Kidney (tissue), 13 donors: ENCODE measurements at regions not wholly inside any gene's neighbourhood (a gene's known extent, or its start where the extent isn't known, plus 50 kb on each side); places are given as distances from the start of the nearest gene placed in this dataset.
A peak's percentile ranks its signal among the peaks of the same experiment; 100 is the strongest.

Source experiments
- DNase-seq, 5 donors: peaks; one replicate each; pipeline ENCODE4 v3.0.0-alpha.2; 2013 to 2020
- FAIRE-seq: peaks from 2 replicates; lab custom pipeline; 2012; peaks lifted over from hg19 to GRCh38; lab: Jason Lieb, UNC
- H3K27ac ChIP-seq, 2 donors: one replicate each; pipeline ENCODE4 v1.7.0; 2013; ENCODE audit warnings: low read depth in 2 of 2, low read length in 2 of 2, inconsistent platforms in 1 of 2
- H3K27me3 ChIP-seq: one replicate; pipeline ENCODE4 v1.7.1; 2013; ENCODE audit warnings: low read length, inconsistent platforms; ENCODE audit not compliant: control insufficient read depth, insufficient read depth
- H3K36me3 ChIP-seq, 3 donors: one replicate each; pipeline versions ENCODE4 v1.7.0 to v1.7.1; 2013; ENCODE audit warnings: low read length in 3 of 3, control low read depth in 1 of 3, inconsistent platforms in 1 of 3; ENCODE audit not compliant: insufficient read depth in 3 of 3, control insufficient read depth in 2 of 3
- H3K4me1 ChIP-seq, 3 donors: one replicate each; pipeline versions ENCODE4 v1.7.0 to v1.7.1; 2013; ENCODE audit warnings: low read length in 3 of 3, inconsistent platforms in 1 of 3, low read depth in 1 of 3; ENCODE audit not compliant: control insufficient read depth in 2 of 3, insufficient read depth in 2 of 3
- H3K4me3 ChIP-seq, 3 donors: one replicate each; pipeline versions ENCODE4 v1.7.0 to v1.8.1; 2013; ENCODE audit warnings: low read length in 3 of 3, control low read depth in 1 of 3, inconsistent platforms in 1 of 3
- H3K9ac ChIP-seq, 3 donors: one replicate each; pipeline versions ENCODE4 v1.7.0 to v1.7.1; 2013; ENCODE audit warnings: low read length in 3 of 3, control low read depth in 1 of 3, inconsistent platforms in 1 of 3
- H3K9me3 ChIP-seq, 3 donors: one replicate each; pipeline versions ENCODE4 v1.7.0 to v1.7.1; 2013; ENCODE audit warnings: low read length in 3 of 3, control low read depth in 1 of 3, inconsistent platforms in 1 of 3; ENCODE audit not compliant: control insufficient read depth in 2 of 3, insufficient read depth in 1 of 3
- intact Hi-C: fragments of 100-400 bp; cut with DNase I; formaldehyde crosslinking; loops from one replicate; pipeline ENCODE4 v1.11.1; 2022
- TF ChIP-seq, protein P1 (sequence below): IDR thresholded peaks from 3 replicates; pipeline ENCODE4 v1.5.1; 2012; ENCODE audit warnings: mild to moderate bottlenecking, moderate library complexity, borderline replicate concordance; ENCODE audit not compliant: insufficient read depth; ENCODE audit errors: extremely low read depth
- donor health status: control.
- donor health status: control.
- donor health status: control.
- donor health status: control.
- donor health status: control.
- donor health status: DM: yes; HTN: yes; CAD: no.
- donor health status: Normal renal cell carcinoma (clear cell type).

DNA sequence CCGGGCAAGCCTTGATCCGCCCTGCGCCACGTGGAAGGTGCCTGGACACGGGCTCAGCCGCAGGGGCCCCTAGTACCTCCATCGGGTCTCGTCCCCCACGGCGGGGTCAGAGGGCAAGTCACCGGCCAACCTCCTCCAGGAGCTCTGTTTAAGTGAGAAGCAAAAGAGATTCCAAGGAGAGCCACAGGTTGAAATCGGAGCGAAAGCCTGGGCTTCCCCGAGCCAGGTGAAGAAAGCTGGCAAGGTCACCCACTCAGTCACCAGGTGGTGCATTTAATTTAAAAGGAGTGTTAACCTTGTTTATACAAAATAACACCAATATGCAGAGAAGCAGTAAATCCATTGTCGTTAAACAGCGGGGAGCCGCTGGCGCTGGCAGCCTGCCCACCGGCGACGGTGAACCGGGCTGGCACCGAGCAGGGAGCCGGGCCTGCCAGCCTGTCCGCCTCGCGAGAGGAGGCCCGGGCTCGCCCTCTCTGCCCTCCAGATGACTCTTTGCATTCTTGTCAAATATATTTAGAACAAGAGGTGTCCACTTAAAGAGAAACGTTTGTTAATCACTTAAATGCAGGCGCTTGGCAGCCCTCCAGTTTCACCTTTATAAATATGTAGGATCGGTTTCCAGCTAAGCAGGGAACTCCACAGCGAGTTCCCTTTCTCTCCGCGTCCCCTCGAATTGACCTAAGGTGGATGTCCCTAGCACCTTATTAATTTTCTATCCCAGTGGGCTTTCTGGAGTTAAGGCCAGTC, 277.3 kb upstream of the NR2F2 start:
- Histone ChIP-seq H3K36me3 (no peaks in the 10 kb centered on the region), H3K9me3 (no peaks in the 10 kb centered on the region), H3K27me3 (no peaks in the 10 kb centered on the region), H3K4me3 (peak overlapping the region; percentile 44 to 65 (median 57)), H3K9ac (peak overlapping the region; percentile 14 to 64 (median 63)), H3K27ac (peak overlapping the region; percentile 84 to 90), H3K4me1 (peaks cover 0 to 8% (median 0%) of the 10 kb centered on the region in 3 donors)
- FAIRE-seq, result no peak
- peak; percentile 63 to 82 (median 79) for DNase-seq
- intact Hi-C loops, result no loop called here
- TF ChIP-seq, protein P1, sequence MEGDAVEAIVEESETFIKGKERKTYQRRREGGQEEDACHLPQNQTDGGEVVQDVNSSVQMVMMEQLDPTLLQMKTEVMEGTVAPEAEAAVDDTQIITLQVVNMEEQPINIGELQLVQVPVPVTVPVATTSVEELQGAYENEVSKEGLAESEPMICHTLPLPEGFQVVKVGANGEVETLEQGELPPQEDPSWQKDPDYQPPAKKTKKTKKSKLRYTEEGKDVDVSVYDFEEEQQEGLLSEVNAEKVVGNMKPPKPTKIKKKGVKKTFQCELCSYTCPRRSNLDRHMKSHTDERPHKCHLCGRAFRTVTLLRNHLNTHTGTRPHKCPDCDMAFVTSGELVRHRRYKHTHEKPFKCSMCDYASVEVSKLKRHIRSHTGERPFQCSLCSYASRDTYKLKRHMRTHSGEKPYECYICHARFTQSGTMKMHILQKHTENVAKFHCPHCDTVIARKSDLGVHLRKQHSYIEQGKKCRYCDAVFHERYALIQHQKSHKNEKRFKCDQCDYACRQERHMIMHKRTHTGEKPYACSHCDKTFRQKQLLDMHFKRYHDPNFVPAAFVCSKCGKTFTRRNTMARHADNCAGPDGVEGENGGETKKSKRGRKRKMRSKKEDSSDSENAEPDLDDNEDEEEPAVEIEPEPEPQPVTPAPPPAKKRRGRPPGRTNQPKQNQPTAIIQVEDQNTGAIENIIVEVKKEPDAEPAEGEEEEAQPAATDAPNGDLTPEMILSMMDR, result no peak

DNA sequence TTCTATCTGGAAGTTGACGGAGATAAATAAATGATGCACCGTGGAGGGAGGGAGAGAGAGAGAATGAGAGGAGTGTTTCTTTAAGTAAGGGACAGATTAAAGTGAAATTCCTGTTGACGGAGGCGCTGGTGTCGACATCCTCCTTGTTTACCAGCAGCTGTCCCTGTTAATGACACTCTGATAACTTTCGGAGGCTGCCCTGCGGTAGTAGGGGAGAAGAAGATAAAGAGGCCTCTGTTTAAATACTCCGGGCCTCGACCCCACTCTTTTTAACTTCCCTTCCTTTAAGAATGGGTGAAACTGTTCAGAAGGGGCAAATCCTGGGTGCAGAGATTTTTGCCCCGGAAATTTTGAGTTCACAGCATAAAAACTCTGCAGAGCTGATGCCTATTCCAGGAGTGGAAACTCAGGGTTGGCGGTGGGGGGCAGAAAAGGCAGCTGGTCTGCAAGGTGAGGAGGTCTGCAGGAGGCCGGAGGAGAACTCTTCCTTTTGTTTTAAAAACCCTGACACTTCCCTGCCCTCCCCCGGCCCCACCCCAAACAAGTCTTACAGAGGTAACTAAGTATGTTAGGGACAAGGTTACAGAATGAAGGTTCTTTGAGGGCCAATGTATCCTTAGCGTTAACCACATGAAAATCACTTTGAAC, 276.6 kb upstream of the NR2F2 start:
- TF ChIP-seq, protein P1, result no peak
- Histone ChIP-seq H3K27ac (peak overlapping the region; percentile 84 to 90), H3K27me3 (no peaks in the 10 kb centered on the region), H3K4me3 (peak overlapping the region; percentile 44 to 65 (median 57)), H3K9me3 (no peaks in the 10 kb centered on the region), H3K36me3 (no peaks in the 10 kb centered on the region), H3K9ac (peak overlapping the region; percentile 14 to 64 (median 63)), H3K4me1 (peaks cover 0 to 8% (median 0%) of the 10 kb centered on the region in 3 donors)
- intact Hi-C loops, result no loop called here
- peak in 3 of 5 donors; percentile 35 to 72 (median 69) for DNase-seq
- no peak for FAIRE-seq

DNA sequence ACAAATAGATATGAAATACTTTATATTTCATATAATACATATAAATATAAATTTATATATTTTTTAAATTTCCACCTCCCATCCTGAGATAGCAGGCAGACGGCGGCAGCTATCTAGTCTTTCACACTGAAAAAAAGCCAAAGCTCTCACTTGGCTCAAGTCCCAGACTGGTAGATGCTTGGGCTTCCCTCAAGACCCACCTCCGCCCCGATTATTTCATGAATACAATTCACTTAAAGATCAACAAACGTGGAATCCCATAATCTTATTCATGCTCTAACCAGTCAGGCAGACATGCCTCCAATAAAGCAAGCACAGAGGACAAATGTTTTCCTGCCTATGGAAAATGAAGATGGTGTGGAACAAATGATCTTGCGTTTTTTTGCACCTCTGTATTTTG, 275.9 kb upstream of the NR2F2 start:
- DNase-seq, result no peak
- no peak overlapping the region for H3K4me3 ChIP-seq
- H3K27me3 ChIP-seq, result no peaks in the 10 kb centered on the region
- no peaks in the 10 kb centered on the region for H3K36me3 ChIP-seq
- intact Hi-C loops, result no loop called here
- H3K27ac ChIP-seq, result no peak overlapping the region
- FAIRE-seq, result no peak
- H3K9me3 ChIP-seq, result no peaks in the 10 kb centered on the region
- peaks cover 0 to 8% (median 0%) of the 10 kb centered on the region in 3 donors for H3K4me1 ChIP-seq
- H3K9ac ChIP-seq, result no peak overlapping the region
- TF ChIP-seq, protein P1, result no peak
